ENCODE measurements at regions not wholly inside any gene's neighbourhood (a gene's known extent, or its start where the extent isn't known, plus 50 kb on each side); places are given as distances from the start of the nearest gene placed in this dataset.
A peak's percentile ranks its signal among the peaks of the same experiment; 100 is the strongest.

DNA sequence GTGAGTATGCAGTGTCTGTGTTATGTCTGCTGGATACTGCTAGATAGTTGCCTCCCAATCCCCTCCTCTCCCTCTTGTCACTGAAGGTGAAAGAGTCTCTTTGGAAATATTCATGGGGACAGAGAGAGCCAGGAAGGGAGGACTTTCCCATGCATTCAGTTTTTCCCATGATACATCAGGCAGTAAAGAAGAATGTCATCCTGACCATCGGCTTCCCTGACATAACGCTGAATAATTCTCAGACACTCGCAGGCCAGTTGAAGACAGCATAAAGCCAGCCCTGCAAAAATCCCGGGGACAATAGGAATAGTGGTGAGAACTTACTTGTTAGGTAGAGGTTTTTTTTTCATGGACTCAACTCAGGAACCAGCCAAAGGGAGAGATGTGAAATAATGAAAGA, 58.1 kb downstream of the KLF4 start:
- no peak for DNase-seq

- no peak for DNase-seq
Measured at GRCh38 chr9:107430071-107430470, 59.5 kb downstream of the KLF4 start.

DNA sequence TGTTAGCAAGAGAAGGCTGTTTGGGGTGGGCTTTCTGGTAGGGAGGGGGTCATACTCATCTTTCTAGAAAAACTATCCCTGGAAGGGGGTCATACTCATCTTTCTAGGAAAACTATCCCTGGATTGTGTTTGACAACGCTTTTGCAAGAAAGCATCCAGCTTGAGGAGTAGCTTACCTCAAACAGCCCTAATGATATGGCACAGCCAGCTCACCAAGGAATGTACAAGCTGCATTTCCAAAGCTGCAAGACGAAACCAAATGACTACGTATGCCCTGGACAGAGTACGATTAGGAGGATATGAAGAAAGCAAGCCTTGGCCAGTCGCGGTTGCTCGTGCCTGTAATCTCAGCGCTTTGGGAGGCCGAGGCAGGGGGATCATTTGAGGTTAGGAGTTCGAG, 63.4 kb downstream of the KLF4 start:
- no peak for DNase-seq

GRCh38 chr9:107425101-107426025, 64.2 kb downstream of the KLF4 start:
- DNase-seq, result peak; percentile 66

DNA sequence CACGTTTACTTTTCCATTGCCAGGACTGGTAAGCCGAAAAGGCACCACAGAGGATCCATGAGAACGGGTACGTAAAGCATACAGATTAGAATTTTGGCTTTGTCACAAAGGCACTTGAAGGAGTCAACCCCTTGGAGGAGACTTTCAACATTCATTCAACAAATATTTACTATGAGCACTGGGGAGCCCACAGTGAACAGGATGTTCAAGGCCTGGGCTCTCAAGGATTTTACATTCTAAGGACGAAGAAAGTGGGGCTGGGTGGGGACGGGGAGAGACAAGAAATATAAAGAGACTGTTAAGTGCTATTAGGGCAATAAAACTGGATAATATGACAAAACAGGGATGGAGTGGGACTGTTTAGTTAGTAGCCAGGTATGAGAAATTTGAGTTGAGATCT, 66.0 kb downstream of the KLF4 start:
- DNase-seq, result no peak

DNA sequence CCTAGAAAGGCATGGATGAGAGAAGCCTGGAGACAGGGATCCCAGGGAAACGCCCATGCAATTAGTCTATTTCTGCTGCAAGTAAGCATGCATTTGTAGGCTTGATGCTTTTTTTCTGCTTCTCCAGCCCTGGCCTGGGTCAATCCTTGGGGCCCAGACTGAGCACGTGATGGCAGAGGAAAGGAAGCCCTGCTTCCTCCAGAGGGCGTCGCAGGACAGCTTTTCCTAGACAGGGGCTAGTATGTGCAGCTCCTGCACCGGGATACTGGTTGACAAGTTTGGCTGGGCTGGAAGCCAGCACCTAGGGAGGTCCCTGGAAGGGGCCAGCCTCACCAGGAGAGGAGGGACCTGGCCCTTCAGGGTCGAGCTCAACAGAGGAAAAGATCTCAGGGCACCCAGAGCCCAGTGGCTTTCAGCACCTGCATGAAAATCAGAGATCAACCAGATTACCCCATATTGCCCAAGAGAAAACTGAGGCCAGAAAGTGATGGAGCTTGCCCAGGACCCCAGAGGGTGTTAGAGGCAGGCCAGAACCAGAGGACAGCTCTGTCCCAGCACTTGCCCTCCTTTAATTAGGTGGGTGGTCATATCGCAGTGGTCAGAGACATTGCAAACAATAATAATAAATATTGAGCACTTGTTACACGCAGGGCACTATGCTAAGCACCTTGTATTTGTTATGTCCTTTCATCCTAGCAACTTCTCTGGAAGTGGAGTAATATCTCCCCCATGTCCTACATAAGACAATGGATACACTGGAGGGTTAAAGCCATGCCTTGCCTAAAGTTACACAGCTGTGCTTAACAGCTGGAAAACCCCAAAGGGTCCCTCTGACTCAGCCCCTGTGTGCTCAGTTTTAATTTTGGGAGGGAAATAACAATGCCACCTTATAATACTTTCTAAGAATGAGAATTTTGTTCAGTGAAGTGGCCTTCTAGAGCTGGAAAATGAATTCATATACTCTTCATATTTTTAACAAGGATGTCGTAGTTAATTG, 67.1 kb downstream of the KLF4 start:
- peak; percentile 76 for DNase-seq

- no peak for DNase-seq
Measured at GRCh38 chr9:107410420-107410819, 79.1 kb downstream of the KLF4 start.

DNA sequence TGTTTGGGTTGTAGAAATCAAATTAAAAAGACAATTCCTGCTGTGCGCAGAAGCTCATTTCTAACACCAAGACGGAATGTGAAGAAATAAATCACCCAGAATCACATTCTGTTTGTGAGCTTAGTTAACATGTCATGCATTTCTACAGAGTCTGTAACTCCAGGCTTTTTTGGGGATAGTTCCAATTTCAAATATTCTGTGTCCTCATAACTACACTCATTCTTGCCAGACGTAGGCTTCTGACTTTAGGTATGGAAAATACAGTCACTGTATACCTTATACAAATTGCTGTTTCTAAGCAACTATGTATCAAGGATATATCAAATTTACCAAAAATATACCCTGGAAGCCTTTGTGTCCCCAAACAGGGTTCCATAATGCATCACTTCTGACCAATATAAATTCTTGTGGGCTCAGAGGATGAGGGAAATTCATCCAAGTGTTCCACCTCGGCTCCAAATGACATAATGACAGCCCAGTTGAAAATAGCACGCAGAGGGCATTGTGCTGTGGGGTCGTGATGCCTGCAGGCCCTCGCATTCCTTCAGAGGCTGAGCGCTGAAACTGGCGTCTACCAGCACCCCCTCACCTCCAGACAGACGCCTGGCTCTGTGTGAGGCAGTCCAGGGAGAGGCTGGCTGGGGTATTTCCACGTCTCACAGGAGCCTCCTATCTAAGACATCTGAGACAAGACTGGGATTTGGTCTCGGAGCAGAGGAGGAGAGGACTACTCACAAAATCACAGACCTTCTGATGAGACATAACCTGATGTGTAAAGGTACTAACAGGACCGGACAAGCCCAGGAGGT, 79.8 kb downstream of the KLF4 start:
- DNase-seq, result no peak

- DNase-seq, result no peak
Measured at GRCh38 chr9:107407675-107408074, 81.9 kb downstream of the KLF4 start.

DNA sequence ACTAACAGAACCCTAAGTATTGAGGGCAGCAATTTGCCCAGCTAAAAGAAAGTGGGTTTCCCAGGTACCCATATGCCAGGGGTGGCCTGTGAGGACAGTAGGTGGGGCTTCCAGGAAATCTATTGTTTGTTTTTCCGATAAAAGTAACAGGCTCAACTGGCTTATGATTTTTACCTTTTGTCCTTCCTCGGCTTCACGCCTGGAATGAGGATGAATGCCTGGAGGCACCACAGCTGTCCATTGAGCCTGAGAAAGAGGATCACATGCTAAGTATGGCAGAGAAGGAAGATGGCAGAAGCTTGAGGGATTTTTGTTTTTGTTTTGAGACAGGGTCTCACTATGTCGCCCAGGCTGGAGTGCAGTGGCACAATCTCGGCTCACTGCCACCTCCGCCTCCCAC, 84.1 kb downstream of the KLF4 start:
- DNase-seq, result no peak

- no peak for DNase-seq
Measured at GRCh38 chr9:107404736-107405135, 84.8 kb downstream of the KLF4 start.

DNA sequence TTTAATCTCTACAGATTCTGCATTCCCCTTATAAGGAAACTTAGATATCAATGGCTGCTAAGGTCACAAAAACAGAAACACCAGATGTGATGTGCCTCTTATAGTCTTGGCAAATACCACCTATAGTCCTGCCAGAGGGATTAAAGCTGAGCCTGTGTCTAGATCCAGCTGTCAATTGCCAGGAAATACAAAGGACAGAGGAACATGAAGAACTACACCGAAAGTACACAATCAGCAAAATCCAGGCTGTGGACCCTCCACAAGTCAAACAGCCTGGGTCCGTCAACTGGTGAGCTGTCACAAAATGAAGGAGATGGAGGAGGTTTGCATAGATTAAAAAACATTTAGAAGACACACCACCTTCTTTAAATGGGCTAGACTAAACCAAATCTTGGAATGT, 85.4 kb downstream of the KLF4 start:
- DNase-seq, result no peak

DNA sequence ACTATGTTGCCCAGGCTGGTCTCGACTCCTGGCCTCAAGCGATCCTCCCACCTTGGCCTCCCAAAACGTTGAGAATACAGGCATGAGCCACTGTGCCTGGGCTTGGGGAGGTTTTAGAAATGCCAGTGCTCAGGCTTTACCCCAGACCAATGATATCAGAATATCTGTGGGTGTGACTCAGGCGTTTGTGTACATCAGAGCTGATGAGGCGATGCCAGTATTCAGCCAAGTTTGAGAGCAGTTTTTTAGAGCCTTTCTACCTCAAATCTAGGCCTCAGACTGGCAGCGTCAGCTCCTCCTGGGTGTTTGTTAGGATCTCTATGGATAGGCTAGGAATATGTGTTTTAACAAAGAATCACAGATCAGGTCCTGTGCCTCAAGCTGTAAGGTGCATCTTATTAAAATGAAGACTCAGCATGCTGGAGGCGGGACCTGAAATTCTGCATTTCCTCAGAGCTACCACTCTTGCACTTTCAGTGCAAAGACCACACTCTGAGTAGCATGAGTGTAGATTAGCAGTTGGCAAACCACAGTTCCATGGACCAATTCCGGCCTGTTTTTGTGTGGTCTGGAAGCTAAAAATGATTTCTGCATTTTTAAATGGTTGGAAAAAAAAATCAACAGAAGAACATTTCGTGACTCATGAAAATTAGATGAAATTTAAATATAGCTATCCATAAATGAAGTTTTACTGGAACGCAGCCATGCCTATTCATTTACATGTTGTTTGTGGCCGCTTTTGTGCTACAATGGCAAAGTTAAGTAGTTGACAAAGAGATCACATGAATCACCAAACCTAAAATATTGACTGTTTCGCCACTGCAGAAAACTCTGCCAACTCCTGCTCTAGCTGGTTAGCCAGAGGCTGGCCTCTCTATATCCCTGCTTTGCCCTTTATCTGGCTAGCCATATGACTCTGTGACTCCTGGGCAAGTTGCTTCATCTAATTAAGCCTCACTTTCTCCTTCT, 92.2 kb downstream of the KLF4 start:
- DNase-seq, result no peak

DNA sequence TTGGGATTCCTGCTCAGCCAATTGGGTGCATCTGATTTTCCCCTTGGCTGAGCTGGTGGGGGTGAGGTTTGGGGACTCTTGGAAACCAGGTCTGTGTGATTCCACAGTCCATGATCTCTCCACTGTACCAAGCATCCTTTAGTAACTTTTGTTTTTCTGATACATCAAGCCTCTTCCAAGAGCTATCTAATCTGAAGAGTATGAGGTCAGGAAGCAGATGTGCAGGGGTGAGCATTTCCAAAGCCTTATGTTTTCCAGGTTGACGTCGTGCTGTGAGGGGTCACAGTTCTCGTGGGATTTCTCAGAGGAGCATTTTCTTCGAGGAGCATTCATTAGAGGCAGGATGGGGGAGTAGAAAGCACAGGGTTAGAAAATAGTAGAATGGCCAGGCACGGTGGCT, 95.3 kb downstream of the KLF4 start:
- DNase-seq, result no peak

DNA sequence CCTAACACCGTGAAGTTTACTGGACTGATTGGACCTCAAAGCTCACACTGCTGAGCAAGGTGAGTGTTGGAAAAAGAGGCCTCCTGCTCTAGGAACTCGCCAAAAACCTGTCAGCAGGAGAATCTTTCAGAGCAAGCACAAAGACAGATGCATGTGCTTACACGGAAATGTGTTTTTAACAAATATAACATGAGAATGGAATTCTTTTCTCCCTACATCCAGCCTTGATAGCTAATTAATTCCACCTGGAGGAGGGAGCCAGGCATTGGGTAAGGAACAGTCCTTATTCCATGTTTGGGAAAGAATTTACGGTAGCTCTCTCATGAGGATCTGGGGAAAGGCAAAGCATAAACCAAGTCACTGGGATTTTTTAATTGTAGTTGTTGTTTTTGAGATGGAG, 98.8 kb downstream of the KLF4 start:
- no peak for DNase-seq

- no peak for DNase-seq
Measured at GRCh38 chr9:107390279-107390678, 99.3 kb downstream of the KLF4 start.

DNA sequence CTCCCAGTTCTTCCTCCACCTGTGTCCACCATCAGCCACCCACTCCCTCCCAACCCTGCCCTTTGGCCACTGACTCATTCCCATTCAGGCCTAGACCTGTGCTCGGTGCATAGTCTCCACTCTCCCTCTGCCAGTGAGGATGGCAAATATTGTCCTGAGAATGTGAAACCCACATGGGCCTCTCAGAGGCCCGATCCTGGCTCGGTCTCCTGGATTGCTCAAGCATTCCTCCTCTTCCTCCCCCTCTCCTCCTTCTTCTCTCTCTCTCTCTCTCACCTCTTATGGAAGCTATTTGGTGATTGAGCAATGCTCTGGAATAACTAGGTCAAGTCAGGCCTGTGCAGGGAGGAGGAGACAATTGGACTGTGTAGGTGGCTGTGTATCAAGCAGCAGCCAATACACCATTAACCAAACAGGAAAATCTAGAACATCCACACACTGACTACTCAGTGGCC, 99.9 kb downstream of the KLF4 start:
- DNase-seq, result peak; percentile 8

DNA sequence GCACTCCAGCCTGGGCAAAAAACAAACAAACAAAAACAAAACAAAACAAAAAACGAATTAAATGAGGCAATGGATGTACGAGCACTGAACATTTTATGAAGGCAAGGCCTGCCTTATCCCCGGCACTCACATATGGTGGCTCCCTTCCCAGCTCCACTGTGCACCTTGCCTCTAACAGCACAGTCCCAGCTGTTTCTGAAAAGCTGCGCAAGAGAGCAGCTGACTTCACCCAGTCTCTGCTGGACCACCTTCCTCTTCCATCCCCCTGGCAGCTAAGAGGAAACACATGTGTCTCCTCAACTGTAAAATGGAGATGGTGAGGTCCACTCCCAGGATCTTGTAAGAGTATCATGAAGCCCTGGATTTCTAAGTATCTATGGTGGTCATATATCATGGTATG, 100.7 kb downstream of the KLF4 start:
- DNase-seq, result no peak

DNA sequence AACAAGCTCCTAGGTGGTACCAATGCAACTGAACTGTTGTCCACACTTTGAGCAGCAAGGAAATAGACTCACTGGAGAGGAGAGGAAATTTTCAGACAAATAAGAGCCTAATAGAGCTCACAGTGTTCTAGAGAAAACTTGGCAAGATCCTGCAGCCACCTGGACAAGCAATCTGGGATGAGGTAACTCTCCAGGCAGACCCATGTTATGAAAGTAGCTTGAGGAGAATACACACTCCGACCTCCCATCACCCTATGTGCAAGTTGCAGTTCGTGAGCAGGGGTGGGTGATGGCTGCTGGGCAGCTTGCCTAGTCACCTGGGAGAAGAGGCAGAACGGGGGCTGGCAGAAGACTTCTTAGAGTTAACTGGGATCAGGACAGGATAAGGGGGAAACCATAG, 102.2 kb downstream of the KLF4 start:
- DNase-seq, result no peak

DNA sequence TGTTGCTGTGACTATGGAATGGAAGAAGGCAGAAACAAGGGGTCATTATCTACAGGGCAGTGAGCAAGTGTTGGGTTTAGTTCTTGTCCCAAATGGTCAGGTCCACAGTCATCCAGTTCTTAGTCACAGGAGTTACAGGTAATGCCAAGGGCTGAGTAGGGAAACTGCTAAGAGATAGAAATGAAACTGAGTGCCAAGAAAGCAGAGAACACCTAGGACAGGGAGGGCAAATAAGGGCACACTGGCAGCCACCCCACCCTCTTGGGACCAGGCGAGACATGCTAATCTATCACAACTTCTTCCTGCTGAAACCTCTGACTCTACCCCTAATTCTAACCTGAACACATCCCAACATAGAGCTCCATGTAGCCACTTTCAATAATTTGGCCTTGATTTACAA, 103.2 kb downstream of the KLF4 start:
- DNase-seq, result no peak
